ENCODE measurements at regions not wholly inside any gene's neighbourhood (a gene's known extent, or its start where the extent isn't known, plus 50 kb on each side); places are given as distances from the start of the nearest gene placed in this dataset.

GRCh38 chr6:14633479-14633878 lies 515.9 kb downstream of the CD83 start:
- TF ChIP-seq CTCF (IDR thresholded peaks at IDR 0.05) (no peak), RAD21 (IDR thresholded peaks at IDR 0.05; ENCODE audit: low read length) (no peak), TCF12 (IDR thresholded peaks at IDR 0.05) (no peak), POLR2AphosphoS5 (IDR thresholded peaks at IDR 0.05; ENCODE audit: low read depth, low read length) (no peak), TAF1 (IDR thresholded peaks at IDR 0.05; ENCODE audit: borderline replicate concordance, low read depth, low read length) (no peak), YY1 (IDR thresholded peaks at IDR 0.05; ENCODE audit: low read depth) (no peak), REST (IDR thresholded peaks at IDR 0.05; ENCODE audit: low read depth, low read length) (no peak)

All from SK-N-SH (cell line).